GM12892 (cell line): ENCODE measurements at regions not wholly inside any gene's neighbourhood (a gene's known extent, or its start where the extent isn't known, plus 50 kb on each side); places are given as distances from the start of the nearest gene placed in this dataset.

ENCODE experiments used
- POLR2A ChIP-seq: IDR thresholded peaks from 2 replicates; pipeline ENCODE4 v1.6.1; 2011; ENCODE audit warnings: low read depth, low read length, control low read depth
- POLR2AphosphoS5 ChIP-seq: IDR thresholded peaks from 2 replicates; pipeline ENCODE4 v1.6.1; 2011; ENCODE audit warnings: low read depth, low read length, control low read depth

DNA sequence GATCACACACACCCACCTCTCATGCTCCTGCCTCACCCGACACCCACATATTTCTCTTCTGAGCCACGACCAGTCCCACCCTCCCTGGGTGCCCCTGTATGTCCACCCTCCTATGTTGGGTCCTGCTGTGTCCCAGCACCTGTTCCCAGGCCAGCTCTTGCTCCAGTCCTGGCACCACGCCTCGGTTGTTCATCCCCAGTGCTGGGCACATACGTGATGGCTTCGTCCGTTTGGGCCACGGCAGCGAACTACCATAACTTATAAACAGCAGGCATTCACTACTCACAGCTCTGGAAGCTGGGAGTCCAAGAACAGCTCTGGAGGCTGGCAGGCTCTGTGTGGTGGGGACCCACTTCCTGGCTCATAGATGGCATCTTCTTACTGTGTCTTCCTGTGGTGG lies 116.9 kb downstream of the BRD1 start:
- TF ChIP-seq POLR2AphosphoS5, result no peak
- TF ChIP-seq POLR2A, result no peak
